Right atrium auricular region (tissue), 2 donors: ENCODE measurements at regions not wholly inside any gene's neighbourhood (a gene's known extent, or its start where the extent isn't known, plus 50 kb on each side); places are given as distances from the start of the nearest gene placed in this dataset.

Source experiments
- DNase-seq: peaks from one replicate; pipeline ENCODE4 v3.0.0-alpha.2; 2019; ENCODE audit warnings: low spot score
- H3K27ac ChIP-seq, 2 donors: fragments of 200-600 bp; sonication (generic); 1 replicate in 1 of 2; 2 replicates in 1 of 2; pipeline ENCODE4 v1.5.1; 2016 to 2019
- H3K27me3 ChIP-seq, 2 donors: fragments of 200-600 bp; sonication (generic); one replicate each; pipeline versions ENCODE4 v1.5.1 to v1.6.0; 2017 to 2019
- H3K36me3 ChIP-seq: fragments of 200-600 bp; sonication (generic); one replicate; pipeline ENCODE4 v1.5.1; 2016
- H3K4me1 ChIP-seq, 2 donors: fragments of 200-600 bp; sonication (generic); one replicate each; pipeline versions ENCODE4 v1.5.1 to v1.6.0; 2017 to 2019
- H3K4me3 ChIP-seq, 2 donors: fragments of 200-600 bp; sonication (generic); 1 replicate in 1 of 2; 2 replicates in 1 of 2; pipeline ENCODE4 v1.5.1; 2017 to 2019; ENCODE audit warnings: mild to moderate bottlenecking in 1 of 2, moderate library complexity in 1 of 2
- H3K9me3 ChIP-seq, 2 donors: fragments of 200-600 bp; sonication (generic); one replicate each; pipeline ENCODE4 v1.5.1; 2019
- CTCF ChIP-seq, 2 donors: fragments of 200-600 bp; sonication (generic); IDR thresholded peaks; one replicate each; pipeline ENCODE4 v1.5.1; 2019; ENCODE audit warnings: antibody characterized with exemption in 2 of 2

DNA sequence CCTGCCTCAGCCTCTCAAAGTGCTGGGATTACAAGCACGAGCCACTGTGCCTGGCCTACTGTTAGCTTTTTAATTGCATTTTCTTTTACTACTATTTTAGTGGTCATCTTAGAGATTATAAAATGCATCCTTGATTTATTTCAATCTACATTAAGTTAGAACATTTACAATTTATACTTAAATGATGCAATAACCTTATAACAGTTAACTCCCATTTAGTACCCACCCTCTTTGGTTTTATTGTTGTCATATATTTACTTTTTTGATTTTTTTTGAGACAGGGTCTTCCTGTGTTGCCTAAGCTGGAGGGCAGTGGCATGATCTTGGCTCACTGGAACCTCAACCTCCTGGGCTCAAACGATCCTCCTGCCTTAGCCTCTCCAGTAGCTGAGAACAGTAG is 77.3 kb downstream of the PPCDC start:
- DNase-seq: no peak

GRCh38 chr15:75104804-75105557 is 81.6 kb downstream of the PPCDC start:
- DNase-seq: peak; percentile 59
- no peak for TF ChIP-seq CTCF (IDR thresholded peaks at IDR 0.05)
- Histone ChIP-seq H3K4me1 (peaks cover 0 to 10% of the 10 kb centered on the region in 2 donors), H3K4me3 (no peak overlapping the region), H3K27me3 (no peaks in the 10 kb centered on the region), H3K9me3 (no peaks in the 10 kb centered on the region), H3K36me3 (no peaks in the 10 kb centered on the region), H3K27ac (no peak overlapping the region)

More for the DNA sequence above, 77.3 kb downstream of the PPCDC start:
- H3K4me1 ChIP-seq: peaks cover 0 to 10% of the 10 kb centered on the region in 2 donors
- no peak overlapping the region for H3K27ac ChIP-seq
- no peaks in the 10 kb centered on the region for H3K9me3 ChIP-seq
- no peak overlapping the region for H3K4me3 ChIP-seq
- no peaks in the 10 kb centered on the region for H3K27me3 ChIP-seq
- no peak for TF ChIP-seq CTCF (IDR thresholded peaks at IDR 0.05)
- H3K36me3 ChIP-seq: no peaks in the 10 kb centered on the region

DNA sequence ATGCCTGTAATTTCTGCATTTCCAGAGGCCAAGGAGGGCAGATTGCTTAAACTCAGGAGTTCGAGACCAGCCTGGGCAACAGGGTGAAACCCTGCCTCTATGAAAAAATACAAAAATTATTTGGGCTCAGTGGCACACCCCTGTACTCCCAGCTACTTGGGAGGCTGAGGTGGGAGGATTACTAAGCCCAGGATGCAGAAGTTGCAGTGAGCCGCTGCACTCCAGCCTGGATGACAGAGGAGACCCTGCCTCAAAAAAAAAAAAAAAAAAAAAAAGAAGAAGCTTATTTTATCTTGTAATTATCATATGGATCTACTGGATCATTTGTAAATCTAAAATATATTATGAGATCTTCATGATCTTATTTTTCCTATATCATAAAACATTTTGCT is 84.1 kb downstream of the PPCDC start:
- no peaks in the 10 kb centered on the region for H3K27me3 ChIP-seq
- H3K27ac ChIP-seq: no peak overlapping the region
- peak; percentile 21 for DNase-seq
- no peaks in the 10 kb centered on the region for H3K9me3 ChIP-seq
- H3K36me3 ChIP-seq: no peaks in the 10 kb centered on the region
- peaks cover 0 to 10% of the 10 kb centered on the region in 2 donors for H3K4me1 ChIP-seq
- H3K4me3 ChIP-seq: no peak overlapping the region
- no peak for TF ChIP-seq CTCF (IDR thresholded peaks at IDR 0.05)

DNA sequence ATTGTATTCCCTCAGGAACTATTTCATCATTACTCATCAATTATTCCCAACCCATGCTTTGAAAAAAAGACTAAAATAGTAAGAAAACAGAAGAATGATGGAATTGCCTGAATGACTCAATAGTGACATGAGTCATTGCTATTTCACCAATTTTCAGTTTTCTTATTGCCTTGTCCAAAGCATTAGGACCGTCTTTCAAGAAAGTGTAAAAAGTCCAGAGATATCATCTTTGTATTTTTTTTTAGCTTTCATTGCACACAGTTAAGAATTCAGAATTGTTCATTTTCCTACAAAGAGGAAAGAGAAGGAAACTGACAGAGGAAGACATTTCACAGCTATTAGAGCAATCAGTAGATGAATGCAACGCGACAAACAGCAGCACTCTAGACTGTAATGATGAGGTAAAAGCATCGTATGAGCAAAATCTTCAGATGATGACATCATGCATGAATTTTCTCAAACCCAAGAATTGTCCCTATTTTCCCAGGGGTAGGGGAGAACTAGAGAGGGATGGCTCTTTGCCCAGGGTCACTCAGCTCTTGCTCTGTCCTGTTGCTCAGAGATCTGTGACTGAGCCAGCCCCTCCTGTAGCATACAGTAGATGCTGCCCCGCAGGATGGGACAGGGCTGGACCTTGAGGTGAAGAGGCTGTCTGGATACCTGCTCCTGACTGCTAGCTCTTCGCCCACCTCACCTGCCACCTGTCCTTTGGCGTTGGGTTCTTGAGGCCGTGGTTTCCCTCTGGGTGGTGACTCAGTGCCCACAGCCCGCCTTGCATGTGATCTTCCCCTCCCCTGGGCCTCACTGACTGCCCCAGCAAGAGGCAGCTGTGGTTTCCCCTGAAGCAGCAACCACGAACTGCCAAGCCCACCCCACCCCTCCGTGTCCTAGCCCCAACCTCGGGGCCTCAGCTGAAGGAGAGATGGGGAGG is 84.8 kb downstream of the PPCDC start:
- no peak overlapping the region for H3K27ac ChIP-seq
- H3K9me3 ChIP-seq: peaks cover 0 to 2% of the 10 kb centered on the region in 2 donors
- no peaks in the 10 kb centered on the region for H3K27me3 ChIP-seq
- H3K4me1 ChIP-seq: peaks cover 0 to 10% of the 10 kb centered on the region in 2 donors
- DNase-seq: no peak
- no peak overlapping the region for H3K4me3 ChIP-seq
- no peaks in the 10 kb centered on the region for H3K36me3 ChIP-seq
- no peak for TF ChIP-seq CTCF (IDR thresholded peaks at IDR 0.05)

DNA sequence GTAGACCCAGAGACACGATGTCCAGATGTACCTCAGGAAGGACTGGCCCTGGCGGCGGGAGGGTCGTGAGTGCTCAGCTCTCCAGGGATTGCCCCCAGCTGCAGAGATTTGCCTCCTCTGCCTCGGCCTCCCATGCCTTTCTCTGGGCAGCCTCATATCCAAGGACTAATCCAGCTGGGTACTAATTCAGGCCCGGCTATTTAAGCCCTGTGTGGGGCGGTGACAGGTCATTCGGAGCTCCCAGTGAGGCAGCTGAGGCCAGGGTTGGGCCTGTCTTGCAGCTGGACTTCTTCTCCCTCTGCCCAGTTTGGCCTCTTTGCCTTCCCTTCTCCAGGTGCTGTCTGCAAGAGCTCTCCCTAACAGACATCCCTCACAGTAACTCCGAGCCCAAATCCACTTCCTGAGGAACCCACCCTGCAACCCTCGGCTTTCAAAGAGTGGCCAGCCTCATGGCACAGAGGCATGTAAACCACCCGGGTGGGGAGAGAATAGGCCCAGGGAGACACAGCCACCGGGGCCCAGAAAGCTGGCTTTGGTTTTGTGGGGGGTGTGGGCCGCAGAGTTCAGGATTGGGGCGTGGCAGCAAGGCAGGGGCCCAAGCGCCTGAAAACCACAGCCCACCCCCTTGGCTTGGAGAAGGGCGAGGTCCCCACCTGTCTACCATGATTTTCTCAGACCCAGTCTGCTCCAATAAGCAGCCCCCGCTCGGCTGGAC is 85.8 kb downstream of the PPCDC start:
- H3K27me3 ChIP-seq: no peaks in the 10 kb centered on the region
- no peak for TF ChIP-seq CTCF (IDR thresholded peaks at IDR 0.05)
- no peaks in the 10 kb centered on the region for H3K36me3 ChIP-seq
- H3K4me1 ChIP-seq: peaks cover 0 to 10% of the 10 kb centered on the region in 2 donors
- H3K4me3 ChIP-seq: no peak overlapping the region
- no peak for DNase-seq
- no peak overlapping the region for H3K27ac ChIP-seq
- peaks cover 0 to 7% of the 10 kb centered on the region in 2 donors for H3K9me3 ChIP-seq
